K562 (cell line): ENCODE measurements at regions not wholly inside any gene's neighbourhood (a gene's known extent, or its start where the extent isn't known, plus 50 kb on each side); places are given as distances from the start of the nearest gene placed in this dataset.

Experiments used
- ERF ChIP-seq: fragments of 450-650 bp; formaldehyde crosslinking; IDR thresholded peaks from 2 replicates; pipeline ENCODE4 v1.4.0; 2020; ENCODE audit warnings: mild to moderate bottlenecking, mixed read lengths
- MCM3 ChIP-seq: fragments of 450-650 bp; IDR thresholded peaks from 2 replicates; pipeline ENCODE4 v1.6.1; 2016
- MLX ChIP-seq, 2 experiments: fragments of 450-650 bp in 1 of 2; sonication (generic) in 1 of 2; formaldehyde crosslinking; conservative IDR thresholded peaks; 2 replicates each; pipeline versions ENCODE4 v1.4.0 to v1.8.1; 2020 to 2022; ENCODE audit warnings: mild to moderate bottlenecking in 1 of 2, missing genetic modification reagents in 1 of 2
- NCOA4 ChIP-seq: fragments of 450-650 bp; IDR thresholded peaks from 2 replicates; pipeline ENCODE4 v1.6.1; 2018; ENCODE audit warnings: mild to moderate bottlenecking; ENCODE audit not compliant: partially characterized antibody
- PML ChIP-seq: IDR thresholded peaks from 2 replicates; pipeline ENCODE4 v1.6.1; 2012; ENCODE audit warnings: low read length, inconsistent platforms
- ZBTB40 ChIP-seq, 2 experiments: fragments of 450-650 bp in 1 of 2; sonication (generic) in 1 of 2; formaldehyde crosslinking in 1 of 2; IDR thresholded peaks; 2 replicates each; pipeline versions ENCODE4 v1.7.1 to v1.9.0; 2016 to 2022; ENCODE audit warnings: inconsistent platforms in 1 of 2, mild to moderate bottlenecking in 1 of 2, missing genetic modification reagents in 1 of 2
- TF ChIP-seq, protein P1 (sequence below): IDR thresholded peaks from 2 replicates; pipeline ENCODE4 v1.6.1; 2011; ENCODE audit warnings: borderline replicate concordance, low read depth, mild to moderate bottlenecking, moderate library complexity, low read length; ENCODE audit not compliant: insufficient read depth, poor library complexity, severe bottlenecking

GRCh38 chr11:103690356-103690755 lies 346.1 kb upstream of the DDI1 start (continued):
- no peak for TF ChIP-seq ZBTB40 (IDR thresholded peaks at IDR 0.05)
- no peak for TF ChIP-seq ZBTB40 (CRISPR knock-in tag; IDR thresholded peaks at IDR 0.05)
- no peak for TF ChIP-seq MLX (CRISPR knock-in tag; conservative IDR thresholded peaks at IDR 0.05)
- TF ChIP-seq MCM3, result no peak
- no peak for TF ChIP-seq ERF
- TF ChIP-seq NCOA4, result no peak
- no peak for TF ChIP-seq PML
- TF ChIP-seq, protein P1, sequence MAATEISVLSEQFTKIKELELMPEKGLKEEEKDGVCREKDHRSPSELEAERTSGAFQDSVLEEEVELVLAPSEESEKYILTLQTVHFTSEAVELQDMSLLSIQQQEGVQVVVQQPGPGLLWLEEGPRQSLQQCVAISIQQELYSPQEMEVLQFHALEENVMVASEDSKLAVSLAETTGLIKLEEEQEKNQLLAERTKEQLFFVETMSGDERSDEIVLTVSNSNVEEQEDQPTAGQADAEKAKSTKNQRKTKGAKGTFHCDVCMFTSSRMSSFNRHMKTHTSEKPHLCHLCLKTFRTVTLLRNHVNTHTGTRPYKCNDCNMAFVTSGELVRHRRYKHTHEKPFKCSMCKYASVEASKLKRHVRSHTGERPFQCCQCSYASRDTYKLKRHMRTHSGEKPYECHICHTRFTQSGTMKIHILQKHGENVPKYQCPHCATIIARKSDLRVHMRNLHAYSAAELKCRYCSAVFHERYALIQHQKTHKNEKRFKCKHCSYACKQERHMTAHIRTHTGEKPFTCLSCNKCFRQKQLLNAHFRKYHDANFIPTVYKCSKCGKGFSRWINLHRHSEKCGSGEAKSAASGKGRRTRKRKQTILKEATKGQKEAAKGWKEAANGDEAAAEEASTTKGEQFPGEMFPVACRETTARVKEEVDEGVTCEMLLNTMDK, result no peak
